PC-3 (cell line): ENCODE measurements at regions not wholly inside any gene's neighbourhood (a gene's known extent, or its start where the extent isn't known, plus 50 kb on each side); places are given as distances from the start of the nearest gene placed in this dataset.
A peak's percentile ranks its signal among the peaks of the same experiment; 100 is the strongest.

ENCODE experiments used
- ATAC-seq: fragments of 200-7000 bp; cut with Tn5 transposase; 2 replicates; pipeline ENCODE4 v1.9.1; 2020; ENCODE audit warnings: mild to moderate bottlenecking, moderate library complexity
- BruUV-seq: library from RNA; stranded (reverse); fragments of 400-500 nt; replicated peaks from 2 replicates; lab custom pipeline; 2021; lab: Mats Ljungman, UMichigan
- CTCF ChIA-PET: fragments of 300-600 bp; sonication (Branson Sonifier 250); formaldehyde crosslinking; loops from one replicate; lab custom pipeline; 2022; ENCODE audit warnings: antibody characterized with exemption; lab: Charles Lee
- POLR2A ChIA-PET: fragments of 300-600 bp; sonication (Branson Sonifier 250); formaldehyde crosslinking; loops from one replicate; lab custom pipeline; 2022; ENCODE audit warnings: antibody characterized with exemption; ENCODE audit not compliant: unreplicated experiment; lab: Charles Lee
- DNase-seq: peaks from one replicate; pipeline ENCODE4 v3.0.0-alpha.2; 2015
- H2AFZ ChIP-seq: fragments of 300-600 bp; sonication (generic); 2 replicates; pipeline ENCODE4 v1.6.0; 2016; ENCODE audit warnings: antibody characterized with exemption, low read length
- H3F3A ChIP-seq: fragments of 300-600 bp; sonication (generic); one replicate; pipeline ENCODE4 v1.6.0; 2017; ENCODE audit warnings: antibody characterized with exemption, low read length, control low read depth, mild to moderate bottlenecking; ENCODE audit not compliant: unreplicated experiment
- H3K27ac ChIP-seq: fragments of 300-600 bp; sonication (generic); 2 replicates; pipeline ENCODE4 v1.5.1; 2016; ENCODE audit warnings: mild to moderate bottlenecking, low read length
- H3K27me3 ChIP-seq: fragments of 300-600 bp; sonication (generic); 2 replicates; pipeline ENCODE4 v1.6.1; 2016; ENCODE audit warnings: low read length, mixed read lengths
- H3K36me3 ChIP-seq: fragments of 300-600 bp; sonication (generic); 2 replicates; pipeline ENCODE4 v1.6.1; 2016; ENCODE audit warnings: low read depth, mixed run types, low read length, mixed read lengths
- H3K4me1 ChIP-seq: fragments of 300-600 bp; sonication (generic); 2 replicates; pipeline ENCODE4 v1.5.1; 2016; ENCODE audit warnings: low read length; ENCODE audit not compliant: insufficient read depth
- H3K4me2 ChIP-seq: fragments of 300-600 bp; sonication (generic); 2 replicates; pipeline ENCODE4 v1.6.0; 2016; ENCODE audit warnings: low read length
- H3K4me3 ChIP-seq: fragments of 300-600 bp; sonication (generic); 2 replicates; pipeline ENCODE4 v1.5.1; 2016; ENCODE audit warnings: mild to moderate bottlenecking, low read length, mixed read lengths
- H3K79me2 ChIP-seq: fragments of 300-600 bp; sonication (generic); 2 replicates; pipeline ENCODE4 v1.6.1; 2017; ENCODE audit warnings: low read length, mixed read lengths
- H3K9ac ChIP-seq: fragments of 300-600 bp; sonication (generic); 2 replicates; pipeline ENCODE4 v1.6.0; 2016; ENCODE audit warnings: mild to moderate bottlenecking, low read length
- H3K9me2 ChIP-seq: fragments of 300-600 bp; sonication (generic); replicated peaks from 2 replicates; pipeline ENCODE4 v1.6.1; 2016; ENCODE audit warnings: mixed run types, low read length, mixed read lengths
- H3K9me3 ChIP-seq: fragments of 300-600 bp; sonication (generic); 2 replicates; pipeline ENCODE4 v1.6.1; 2016; ENCODE audit warnings: low read length, mixed read lengths
- H4K20me1 ChIP-seq: fragments of 300-600 bp; sonication (generic); 2 replicates; pipeline ENCODE4 v1.6.1; 2016; ENCODE audit warnings: low read length, mixed read lengths
- EZH2 ChIP-seq: fragments of 300-600 bp; sonication (generic); IDR thresholded peaks from one replicate; pipeline ENCODE4 v1.6.1; 2017; ENCODE audit warnings: antibody characterized with exemption, mild to moderate bottlenecking, low read length; ENCODE audit not compliant: unreplicated experiment
- EZH2phosphoT487 ChIP-seq: fragments of 300-600 bp; sonication (generic); IDR thresholded peaks from 2 replicates; pipeline ENCODE4 v1.6.1; 2018; ENCODE audit warnings: mild to moderate bottlenecking, antibody characterized with exemption, low read length, borderline replicate concordance
- intact Hi-C: fragments of 100-400 bp; cut with micrococcal nuclease; formaldehyde crosslinking; loops from 2 replicates; pipeline ENCODE4 v1.9.0; 2023
- TF ChIP-seq, protein P1 (sequence below): fragments of 300-600 bp; sonication (generic); conservative IDR thresholded peaks from 2 replicates; pipeline ENCODE4 v1.5.1; 2017; ENCODE audit warnings: antibody characterized with exemption, low read depth, mild to moderate bottlenecking, low read length

DNA sequence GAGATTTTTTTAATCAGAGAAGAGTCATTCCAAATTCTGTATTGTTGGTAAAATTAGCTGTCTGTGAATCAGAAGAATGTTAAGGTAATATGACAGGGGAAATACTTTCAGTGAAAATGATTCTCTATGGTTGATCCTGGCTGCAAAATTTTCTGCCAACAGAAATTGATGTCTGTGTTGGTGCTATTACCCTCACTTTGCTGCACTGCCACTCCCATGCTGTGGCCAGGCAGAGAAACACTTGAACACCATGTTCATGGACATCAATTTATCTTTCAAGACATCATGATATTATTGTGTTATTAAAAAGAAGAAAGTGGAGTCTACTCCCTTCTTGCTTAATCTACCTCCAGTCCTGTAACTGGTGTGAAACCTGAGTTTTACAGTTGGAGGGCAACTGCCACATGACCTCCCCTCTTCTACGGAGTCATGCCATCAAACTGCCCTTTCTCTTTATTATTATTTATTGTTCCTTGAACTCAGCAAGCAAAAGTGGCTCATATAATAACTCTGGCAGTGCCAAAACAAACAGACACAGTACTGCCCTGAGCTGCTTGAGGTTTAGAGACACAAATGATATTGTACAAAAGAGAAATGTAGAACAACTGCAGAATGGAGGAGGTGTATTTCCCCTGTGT, 288.0 kb upstream of the JAG1 start:
- Histone ChIP-seq H3K9me2 (no peaks in the 10 kb centered on the region), H4K20me1 (no peaks in the 10 kb centered on the region), H3K9me3 (no peaks in the 10 kb centered on the region), H3K79me2 (no peaks in the 10 kb centered on the region), H3K27me3 (no peaks in the 10 kb centered on the region), H2AFZ (no peak overlapping the region), H3F3A (no peaks in the 10 kb centered on the region), H3K27ac (no peak overlapping the region), H3K4me1 (no peaks in the 10 kb centered on the region), H3K36me3 (no peaks in the 10 kb centered on the region), H3K4me3 (no peak overlapping the region), H3K9ac (no peak overlapping the region), H3K4me2 (no peak overlapping the region)
- TF ChIP-seq EZH2phosphoT487: no peak
- TF ChIP-seq EZH2: no peak
- TF ChIP-seq, protein P1, sequence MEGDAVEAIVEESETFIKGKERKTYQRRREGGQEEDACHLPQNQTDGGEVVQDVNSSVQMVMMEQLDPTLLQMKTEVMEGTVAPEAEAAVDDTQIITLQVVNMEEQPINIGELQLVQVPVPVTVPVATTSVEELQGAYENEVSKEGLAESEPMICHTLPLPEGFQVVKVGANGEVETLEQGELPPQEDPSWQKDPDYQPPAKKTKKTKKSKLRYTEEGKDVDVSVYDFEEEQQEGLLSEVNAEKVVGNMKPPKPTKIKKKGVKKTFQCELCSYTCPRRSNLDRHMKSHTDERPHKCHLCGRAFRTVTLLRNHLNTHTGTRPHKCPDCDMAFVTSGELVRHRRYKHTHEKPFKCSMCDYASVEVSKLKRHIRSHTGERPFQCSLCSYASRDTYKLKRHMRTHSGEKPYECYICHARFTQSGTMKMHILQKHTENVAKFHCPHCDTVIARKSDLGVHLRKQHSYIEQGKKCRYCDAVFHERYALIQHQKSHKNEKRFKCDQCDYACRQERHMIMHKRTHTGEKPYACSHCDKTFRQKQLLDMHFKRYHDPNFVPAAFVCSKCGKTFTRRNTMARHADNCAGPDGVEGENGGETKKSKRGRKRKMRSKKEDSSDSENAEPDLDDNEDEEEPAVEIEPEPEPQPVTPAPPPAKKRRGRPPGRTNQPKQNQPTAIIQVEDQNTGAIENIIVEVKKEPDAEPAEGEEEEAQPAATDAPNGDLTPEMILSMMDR: no peak
- ChIA-PET CTCF (interaction anchor here (0.6 kb wide), 1 partner anchor 312 kb away, joined by 3 read pairs; no protein-coding TSS in a partner anchor), POLR2A (no interaction called here)
- intact Hi-C loops: no loop called here
- peak; percentile 84 for ATAC-seq
- DNase-seq: peak; percentile 30
- BruUV-seq: no TSS peak

DNA sequence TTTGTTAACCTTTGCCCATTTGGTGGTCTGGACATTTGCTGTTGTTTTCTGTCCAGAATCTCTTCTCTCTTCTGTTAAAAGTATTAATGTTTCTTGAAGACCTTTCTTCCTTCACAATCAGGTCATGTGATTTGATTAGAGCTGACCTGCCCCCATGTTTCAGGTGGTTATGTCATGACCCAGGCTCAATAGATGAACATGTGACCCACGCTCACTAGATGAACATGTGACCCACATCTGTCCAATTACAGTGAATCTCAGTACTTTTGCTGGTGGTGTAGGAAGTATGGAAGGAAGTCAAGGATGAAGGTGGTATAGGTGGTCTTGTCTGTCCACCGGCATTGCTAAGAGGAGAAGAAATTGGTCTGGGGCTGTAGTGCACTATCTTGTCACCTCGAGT, 289.1 kb upstream of the JAG1 start:
- BruUV-seq: no TSS peak
- H2AFZ ChIP-seq: no peak overlapping the region
- DNase-seq (no peak), ATAC-seq (no peak)
- H3K9me3 ChIP-seq: no peaks in the 10 kb centered on the region
- no peak overlapping the region for H3K4me2 ChIP-seq
- no peaks in the 10 kb centered on the region for H3K4me1 ChIP-seq
- H3K4me3 ChIP-seq: no peak overlapping the region
- H3K9ac ChIP-seq: no peak overlapping the region
- ChIA-PET POLR2A (no interaction called here), CTCF (no interaction called here)
- intact Hi-C loops: no loop called here
- H4K20me1 ChIP-seq: no peaks in the 10 kb centered on the region
- H3K9me2 ChIP-seq: no peaks in the 10 kb centered on the region
- no peak for TF ChIP-seq EZH2
- TF ChIP-seq EZH2phosphoT487: no peak
- TF ChIP-seq, protein P1: no peak
- H3K79me2 ChIP-seq: no peaks in the 10 kb centered on the region
- no peaks in the 10 kb centered on the region for H3K27me3 ChIP-seq
- no peaks in the 10 kb centered on the region for H3K36me3 ChIP-seq
- H3F3A ChIP-seq: no peaks in the 10 kb centered on the region
- no peak overlapping the region for H3K27ac ChIP-seq

DNA sequence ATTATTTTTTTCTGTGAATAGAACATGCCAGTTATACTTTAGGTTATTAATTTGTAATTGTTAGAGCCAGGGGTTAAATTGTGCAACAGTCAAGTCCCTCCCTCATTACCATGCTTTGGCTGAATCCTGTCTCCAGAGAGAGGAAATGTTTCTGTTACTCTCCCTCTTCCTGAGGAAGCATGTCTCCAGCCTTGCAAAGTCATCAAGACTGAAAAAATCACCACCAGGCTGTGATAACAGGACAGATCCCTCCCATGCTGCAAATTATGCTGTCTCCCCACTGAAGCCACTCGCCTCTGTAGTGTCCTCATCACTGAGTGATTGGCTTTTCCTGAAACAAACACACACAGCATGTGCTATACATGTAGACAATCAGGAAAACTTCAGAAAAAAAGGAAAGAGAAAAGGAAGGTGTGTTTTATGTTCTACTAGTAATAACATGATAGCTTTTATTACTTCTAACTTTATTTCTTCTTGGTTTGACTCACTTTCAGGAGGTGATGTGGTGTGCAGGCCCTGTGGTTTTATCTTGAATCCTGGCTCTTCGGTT, 290.0 kb upstream of the JAG1 start:
- Histone ChIP-seq H2AFZ (no peak overlapping the region), H3K27ac (no peak overlapping the region), H4K20me1 (no peaks in the 10 kb centered on the region), H3K27me3 (no peaks in the 10 kb centered on the region), H3K4me1 (no peaks in the 10 kb centered on the region), H3K9ac (no peak overlapping the region), H3F3A (no peaks in the 10 kb centered on the region), H3K9me2 (no peaks in the 10 kb centered on the region), H3K9me3 (no peaks in the 10 kb centered on the region), H3K36me3 (no peaks in the 10 kb centered on the region), H3K4me2 (no peak overlapping the region), H3K79me2 (no peaks in the 10 kb centered on the region), H3K4me3 (no peak overlapping the region)
- intact Hi-C loops: no loop called here
- BruUV-seq: no TSS peak
- ChIA-PET POLR2A (no interaction called here), CTCF (interaction anchor here (0.7 kb wide), 1 partner anchor 202 kb away, joined by 3 read pairs; no protein-coding TSS in a partner anchor)
- ATAC-seq (no peak), DNase-seq (no peak)
- TF ChIP-seq EZH2: no peak
- TF ChIP-seq EZH2phosphoT487: no peak
- TF ChIP-seq, protein P1: no peak
